Upper lobe of left lung (tissue), 4 donors: ENCODE measurements at regions not wholly inside any gene's neighbourhood (a gene's known extent, or its start where the extent isn't known, plus 50 kb on each side); places are given as distances from the start of the nearest gene placed in this dataset.

ENCODE experiments used
- CTCF ChIP-seq, 6 experiments: fragments of 450-650 bp in 4 of 6; fragments of 200-600 bp in 2 of 6; sonication (generic) in 2 of 6; IDR thresholded peaks; one replicate each; pipeline ENCODE4 v1.5.1; 2016 to 2019; ENCODE audit warnings: antibody characterized with exemption in 6 of 6
- EP300 ChIP-seq, 4 donors: sonication (generic); formaldehyde crosslinking; IDR thresholded peaks; one replicate each; pipeline ENCODE4 v1.5.1; 2017; ENCODE audit warnings: antibody characterized with exemption in 4 of 4, control low read depth in 2 of 4

GRCh38 chr7:79523436-79523835 is 70.0 kb upstream of the MAGI2 start:
- TF ChIP-seq EP300 (IDR thresholded peaks at IDR 0.05): no peak
- no peak for TF ChIP-seq CTCF (IDR thresholded peaks at IDR 0.05)
